ENCODE measurements at regions not wholly inside any gene's neighbourhood (a gene's known extent, or its start where the extent isn't known, plus 50 kb on each side); places are given as distances from the start of the nearest gene placed in this dataset.

DNA sequence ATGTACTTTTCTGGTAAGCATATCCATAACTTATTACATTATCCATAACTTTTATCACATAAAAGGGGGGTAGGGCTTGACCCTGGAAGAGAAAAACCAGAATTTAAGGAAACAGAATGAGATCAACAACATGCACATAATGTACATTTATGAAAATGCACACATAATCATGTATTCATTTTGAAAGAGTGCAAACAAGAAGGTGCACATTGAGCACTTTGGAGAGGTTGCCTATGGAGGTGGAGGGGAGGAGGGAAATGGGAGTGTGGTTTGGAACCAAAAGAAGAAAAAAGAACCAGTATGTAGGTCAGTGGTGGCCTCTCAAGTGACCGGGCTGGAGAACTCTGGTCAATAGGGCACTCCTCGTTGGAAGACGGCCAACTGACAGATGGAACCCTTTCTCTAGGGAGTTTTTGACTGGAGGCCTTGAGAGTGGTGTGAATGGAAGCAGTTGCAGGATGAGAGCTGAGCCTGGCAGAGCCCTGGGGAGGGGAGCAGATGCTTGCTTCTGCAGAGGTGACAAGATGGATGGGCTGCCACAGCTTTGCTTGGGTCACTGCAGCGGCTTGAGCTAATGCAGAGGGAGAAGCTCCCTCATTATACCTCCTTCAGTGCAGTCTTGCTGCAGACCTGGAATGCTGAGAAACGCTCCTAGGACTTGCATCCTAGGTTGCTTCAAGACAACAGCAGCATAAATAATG, 192.7 kb downstream of the SEC23IP start:
- Histone ChIP-seq H3K79me2 (ENCODE audit: control insufficient read depth, insufficient read depth, low read length) (no peaks in the 10 kb centered on the region), H3K9me1 (ENCODE audit: control insufficient read depth, insufficient read depth, low read length) (no peaks in the 10 kb centered on the region), H3K36me3 (ENCODE audit: control insufficient read depth, insufficient read depth, low read length) (no peaks in the 10 kb centered on the region), H3K9me3 (replicated peaks; ENCODE audit: control insufficient read depth, insufficient read depth, low read depth, low read length) (no peaks in the 10 kb centered on the region), H3K4me2 (ENCODE audit: insufficient read depth, low read length) (no peak overlapping the region), H3K4me3 (no peak overlapping the region), H3K4me1 (replicated peaks in 1 of 2; ENCODE audit: control insufficient read depth in 2 of 2, insufficient read depth in 2 of 2, low read length in 2 of 2) (no peaks in the 10 kb centered on the region), H3K9ac (ENCODE audit: insufficient read depth in 1 of 2, low read depth in 2 of 2, low read length in 2 of 2) (no peak overlapping the region), H3K27ac (ENCODE audit: extremely low read depth, low read depth, low read length) (no peak overlapping the region), H4K20me1 (replicated peaks; ENCODE audit: control insufficient read depth, insufficient read depth, low read length) (no peaks in the 10 kb centered on the region), H3K27me3 (ENCODE audit: control insufficient read depth in 2 of 2, insufficient read depth in 2 of 2, low read length in 2 of 2) (peaks cover 0 to 5% of the 10 kb centered on the region in 2 experiments; a peak in 1 of 5 replicates), H2AFZ (ENCODE audit: low read depth, low read length) (no peak overlapping the region)
- intact Hi-C loops (cut with micrococcal nuclease) (no loop called here), in situ Hi-C loops (cut with MboI) (no loop called here)
- POLR2A ChIA-PET, result no interaction called here
- no peak for DNase-seq (ENCODE audit: extremely low read depth in 1 of 4, low spot score in 3 of 4)
- CTCF ChIA-PET (ENCODE audit: low intra/inter-chr PET ratio), result no interaction called here
- no peak for FAIRE-seq
- ATAC-seq, result no peak
- no TSS peak for BruUV-seq (replicated peaks)
- TF ChIP-seq, protein P1, sequence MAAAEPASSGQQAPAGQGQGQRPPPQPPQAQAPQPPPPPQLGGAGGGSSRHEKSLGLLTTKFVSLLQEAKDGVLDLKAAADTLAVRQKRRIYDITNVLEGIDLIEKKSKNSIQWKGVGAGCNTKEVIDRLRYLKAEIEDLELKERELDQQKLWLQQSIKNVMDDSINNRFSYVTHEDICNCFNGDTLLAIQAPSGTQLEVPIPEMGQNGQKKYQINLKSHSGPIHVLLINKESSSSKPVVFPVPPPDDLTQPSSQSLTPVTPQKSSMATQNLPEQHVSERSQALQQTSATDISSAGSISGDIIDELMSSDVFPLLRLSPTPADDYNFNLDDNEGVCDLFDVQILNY (CRISPR knock-in tag; IDR thresholded peaks at IDR 0.05), result no peak
- TF ChIP-seq TEAD1 (CRISPR knock-in tag; IDR thresholded peaks at IDR 0.05) (no peak), ZNF3 (CRISPR knock-in tag; IDR thresholded peaks at IDR 0.05) (no peak), CBX8 (IDR thresholded peaks at IDR 0.05; ENCODE audit: borderline replicate concordance, extremely low read depth, low read depth, low read length, poor library complexity, severe bottlenecking) (no peak), GTF2E2 (tag; IDR thresholded peaks at IDR 0.05) (no peak), L3MBTL2 (IDR thresholded peaks at IDR 0.05) (no peak), CC2D1A (IDR thresholded peaks at IDR 0.05) (no peak), HMGN3 (IDR thresholded peaks at IDR 0.05; ENCODE audit: borderline replicate concordance, extremely low read depth, insufficient read length, low read depth, low read length) (no peak), ZNF121 (CRISPR knock-in tag; conservative IDR thresholded peaks at IDR 0.05) (no peak), ZNF175 (CRISPR knock-in tag; IDR thresholded peaks at IDR 0.05; ENCODE audit: low read depth) (no peak), SP1 (CRISPR knock-in tag; IDR thresholded peaks at IDR 0.05) (no peak), TFAM (CRISPR knock-in tag; conservative IDR thresholded peaks at IDR 0.05) (no peak)
- TF ChIP-seq, protein P2, sequence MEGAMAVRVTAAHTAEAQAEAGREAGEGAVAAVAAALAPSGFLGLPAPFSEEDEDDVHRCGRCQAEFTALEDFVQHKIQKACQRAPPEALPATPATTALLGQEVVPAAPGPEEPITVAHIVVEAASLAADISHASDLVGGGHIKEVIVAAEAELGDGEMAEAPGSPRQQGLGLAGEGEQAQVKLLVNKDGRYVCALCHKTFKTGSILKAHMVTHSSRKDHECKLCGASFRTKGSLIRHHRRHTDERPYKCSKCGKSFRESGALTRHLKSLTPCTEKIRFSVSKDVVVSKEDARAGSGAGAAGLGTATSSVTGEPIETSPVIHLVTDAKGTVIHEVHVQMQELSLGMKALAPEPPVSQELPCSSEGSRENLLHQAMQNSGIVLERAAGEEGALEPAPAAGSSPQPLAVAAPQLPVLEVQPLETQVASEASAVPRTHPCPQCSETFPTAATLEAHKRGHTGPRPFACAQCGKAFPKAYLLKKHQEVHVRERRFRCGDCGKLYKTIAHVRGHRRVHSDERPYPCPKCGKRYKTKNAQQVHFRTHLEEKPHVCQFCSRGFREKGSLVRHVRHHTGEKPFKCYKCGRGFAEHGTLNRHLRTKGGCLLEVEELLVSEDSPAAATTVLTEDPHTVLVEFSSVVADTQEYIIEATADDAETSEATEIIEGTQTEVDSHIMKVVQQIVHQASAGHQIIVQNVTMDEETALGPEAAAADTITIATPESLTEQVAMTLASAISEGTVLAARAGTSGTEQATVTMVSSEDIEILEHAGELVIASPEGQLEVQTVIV (CRISPR knock-in tag; IDR thresholded peaks at IDR 0.05; ENCODE audit: borderline replicate concordance), result no peak
- TF ChIP-seq, protein P3, sequence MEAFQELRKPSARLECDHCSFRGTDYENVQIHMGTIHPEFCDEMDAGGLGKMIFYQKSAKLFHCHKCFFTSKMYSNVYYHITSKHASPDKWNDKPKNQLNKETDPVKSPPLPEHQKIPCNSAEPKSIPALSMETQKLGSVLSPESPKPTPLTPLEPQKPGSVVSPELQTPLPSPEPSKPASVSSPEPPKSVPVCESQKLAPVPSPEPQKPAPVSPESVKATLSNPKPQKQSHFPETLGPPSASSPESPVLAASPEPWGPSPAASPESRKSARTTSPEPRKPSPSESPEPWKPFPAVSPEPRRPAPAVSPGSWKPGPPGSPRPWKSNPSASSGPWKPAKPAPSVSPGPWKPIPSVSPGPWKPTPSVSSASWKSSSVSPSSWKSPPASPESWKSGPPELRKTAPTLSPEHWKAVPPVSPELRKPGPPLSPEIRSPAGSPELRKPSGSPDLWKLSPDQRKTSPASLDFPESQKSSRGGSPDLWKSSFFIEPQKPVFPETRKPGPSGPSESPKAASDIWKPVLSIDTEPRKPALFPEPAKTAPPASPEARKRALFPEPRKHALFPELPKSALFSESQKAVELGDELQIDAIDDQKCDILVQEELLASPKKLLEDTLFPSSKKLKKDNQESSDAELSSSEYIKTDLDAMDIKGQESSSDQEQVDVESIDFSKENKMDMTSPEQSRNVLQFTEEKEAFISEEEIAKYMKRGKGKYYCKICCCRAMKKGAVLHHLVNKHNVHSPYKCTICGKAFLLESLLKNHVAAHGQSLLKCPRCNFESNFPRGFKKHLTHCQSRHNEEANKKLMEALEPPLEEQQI (IDR thresholded peaks at IDR 0.05), result no peak
- WGBS (ENCODE audit: insufficient coverage, low coverage, missing lambda C conversion rate), result 0% methylated on average over 5 of the region's 5 CpGs
